Stimulated activated CD8-positive, alpha-beta memory T cell treated with anti-CD3 and anti-CD28 coated beads, Interleukin-15, amount 100 ng/mL, for 4 hours (primary cell): ENCODE measurements at regions not wholly inside any gene's neighbourhood (a gene's known extent, or its start where the extent isn't known, plus 50 kb on each side); places are given as distances from the start of the nearest gene placed in this dataset.
"Not testable (repeated sequence)": the region's sequence is repeated elsewhere in the genome, so short reads cannot be mapped to it uniquely, and the experiment has no call there.

Source experiments
- DNase-seq, 2 donors: peaks; one replicate each; pipeline ENCODE4 v3.0.0-alpha.2; 2020; ENCODE audit warnings: low read depth in 2 of 2

DNA sequence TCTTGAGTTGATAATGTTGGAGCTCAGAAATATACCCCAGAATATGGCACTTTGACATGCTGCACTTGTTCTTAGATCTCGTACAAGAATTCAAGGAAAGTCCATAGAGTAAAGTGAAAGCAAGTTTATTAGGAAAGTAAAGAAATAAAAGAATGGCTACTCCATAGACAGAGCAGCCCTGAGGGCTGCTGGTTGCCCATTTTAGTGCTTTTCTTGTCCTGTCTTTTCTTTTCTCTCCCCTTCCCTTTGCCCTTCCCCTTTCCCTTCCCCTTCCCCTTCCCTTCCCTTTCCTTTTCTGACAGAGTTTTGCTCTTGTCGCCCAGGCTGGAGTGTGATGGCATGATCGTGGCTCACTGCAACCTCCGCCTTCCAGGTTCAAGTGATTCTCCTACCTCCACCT lies 283.4 kb upstream of the SEMA6A start:
- not testable (repeated sequence) for DNase-seq

DNA sequence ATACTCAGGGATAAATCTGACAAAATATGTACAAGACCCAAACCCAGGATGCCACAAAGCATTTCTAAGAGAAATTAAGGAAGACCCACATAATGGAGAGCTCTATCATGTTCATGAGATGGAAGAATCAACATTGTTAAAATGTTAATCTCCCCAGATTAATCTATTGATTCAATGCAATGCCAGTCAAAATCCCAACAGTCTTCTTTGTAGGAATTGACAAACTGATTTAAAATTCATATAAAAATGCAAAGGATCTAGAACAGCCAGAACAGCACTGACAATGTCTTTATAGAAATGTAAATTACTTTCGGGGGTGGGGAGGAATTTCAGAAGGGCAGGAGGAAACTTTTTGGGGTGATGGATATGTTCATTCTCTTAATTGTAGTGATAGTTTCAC lies 281.6 kb upstream of the SEMA6A start:
- no peak for DNase-seq

DNA sequence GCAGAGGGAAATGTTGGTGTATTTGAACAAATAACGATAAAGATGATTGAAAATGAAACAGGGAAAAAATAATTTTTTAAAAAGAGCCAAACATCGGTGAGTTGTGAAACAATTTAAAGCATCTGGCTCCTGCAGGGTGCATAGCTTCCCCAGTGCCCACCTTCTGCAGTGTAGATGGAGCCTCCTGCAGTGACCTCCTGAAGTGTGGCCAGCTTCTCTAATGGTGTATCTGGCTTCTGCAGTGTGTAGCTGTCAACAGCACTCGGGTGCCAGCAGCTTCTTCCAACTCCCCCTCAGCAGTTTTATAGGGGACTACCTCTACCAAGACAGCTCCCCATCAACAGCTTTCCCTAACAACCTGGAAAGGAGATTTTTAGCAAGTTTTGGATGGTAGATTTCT lies 279.4 kb upstream of the SEMA6A start:
- no peak for DNase-seq

DNA sequence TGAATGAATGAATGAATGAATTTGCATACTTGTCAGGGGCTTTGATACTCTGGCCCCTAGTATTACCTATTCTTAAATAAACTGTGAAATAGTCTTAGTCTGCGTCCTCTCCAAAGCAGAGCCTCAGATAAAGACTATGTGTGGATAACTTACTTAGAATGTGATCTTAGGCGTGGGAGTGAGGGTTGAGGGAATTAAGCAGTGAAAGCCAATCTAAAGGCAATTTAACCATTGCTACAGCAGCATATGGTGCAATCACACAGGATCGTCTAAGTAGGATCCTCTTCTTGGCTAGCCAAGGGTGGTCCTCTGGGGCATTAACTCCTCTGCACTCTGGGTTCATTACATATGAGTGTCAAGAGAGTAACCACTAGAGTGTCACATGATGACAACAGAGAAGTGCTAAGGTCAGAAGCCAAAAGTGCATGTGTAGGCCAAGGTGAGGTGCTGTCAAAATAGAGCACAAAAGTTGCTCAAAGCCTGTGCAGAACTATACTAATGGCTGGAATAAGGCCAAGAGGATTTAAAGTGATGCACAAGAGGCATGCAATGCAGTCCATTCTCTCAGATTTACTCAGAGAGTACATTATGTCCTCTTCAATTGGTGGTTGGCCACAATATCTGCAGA lies 274.4 kb upstream of the SEMA6A start:
- no peak for DNase-seq

DNA sequence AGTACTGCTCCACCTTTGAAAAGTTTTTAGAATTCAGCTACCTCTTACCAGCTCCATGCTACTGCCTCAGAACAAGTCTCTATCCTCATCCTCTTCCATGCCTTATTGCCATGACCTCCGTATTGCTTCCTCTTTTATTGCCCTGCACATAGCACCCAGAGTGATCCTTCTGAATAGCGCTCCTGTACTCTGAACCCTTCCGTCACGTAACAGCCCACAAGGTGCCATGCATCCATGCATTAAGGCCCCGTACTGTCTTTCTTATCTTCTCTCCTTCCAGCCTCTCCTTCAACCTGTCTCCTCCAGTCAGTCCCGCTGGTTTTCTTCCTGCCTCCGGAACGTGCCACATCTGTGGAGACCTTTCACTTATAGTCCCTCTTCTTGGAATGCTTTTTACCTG lies 273.3 kb upstream of the SEMA6A start:
- DNase-seq, result no peak

DNA sequence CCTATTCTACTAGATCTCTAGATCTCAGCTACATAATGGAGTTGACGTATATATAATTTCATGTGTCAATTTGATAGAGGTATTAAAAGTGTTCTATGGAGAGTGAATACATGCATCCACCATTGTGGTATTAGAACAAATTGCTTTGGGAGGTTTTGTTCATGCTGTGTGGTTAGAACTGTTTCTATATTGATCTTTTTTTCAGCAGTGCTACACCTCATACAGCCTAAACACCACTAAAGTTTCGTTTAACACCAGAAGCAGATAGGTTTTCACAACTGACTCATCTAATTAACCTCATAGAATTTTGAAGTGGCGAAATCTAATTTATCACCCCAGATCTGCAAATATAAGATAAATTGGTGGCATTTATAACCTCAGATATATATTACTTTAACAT lies 269.4 kb upstream of the SEMA6A start:
- no peak for DNase-seq

DNA sequence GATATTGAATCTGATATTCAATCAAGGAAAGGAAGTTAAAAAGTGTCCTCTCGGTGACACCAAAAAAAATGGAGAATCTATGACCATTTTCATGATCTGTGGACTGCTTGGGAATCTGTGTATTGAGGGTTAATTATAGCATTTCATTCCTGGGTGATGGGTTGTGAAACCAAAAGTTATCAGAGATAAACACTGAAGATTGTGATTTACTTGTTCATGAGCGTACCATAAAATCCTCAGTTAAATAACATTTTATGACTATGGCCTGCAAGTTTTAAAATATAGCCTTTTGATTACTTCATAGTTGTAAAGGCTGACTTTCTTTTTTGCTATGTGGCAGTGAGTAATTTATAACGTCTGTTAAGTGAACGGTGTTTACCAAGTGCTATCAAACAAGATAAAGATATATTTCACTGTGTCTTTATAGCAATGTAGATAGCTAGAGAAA lies 267.9 kb upstream of the SEMA6A start:
- DNase-seq, result no peak

DNA sequence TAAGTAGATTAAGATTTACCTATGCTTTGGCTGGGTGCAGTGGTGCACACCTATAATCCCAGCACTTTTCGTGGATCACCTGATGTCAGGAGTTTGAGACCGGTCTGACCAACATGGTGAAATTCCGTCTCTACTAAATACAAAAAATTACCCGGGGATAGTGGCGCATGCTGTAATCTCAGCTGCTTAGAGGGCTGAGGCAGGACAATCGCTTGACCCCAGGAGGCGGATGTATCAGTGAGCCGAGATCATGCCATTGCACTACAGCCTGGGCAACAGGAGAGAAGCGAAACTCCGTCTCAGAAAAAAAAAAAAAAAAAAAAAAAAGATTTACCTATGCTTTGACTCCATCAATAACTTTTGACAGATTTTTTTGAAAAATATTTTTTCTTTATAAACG lies 267.1 kb upstream of the SEMA6A start:
- no peak for DNase-seq

DNA sequence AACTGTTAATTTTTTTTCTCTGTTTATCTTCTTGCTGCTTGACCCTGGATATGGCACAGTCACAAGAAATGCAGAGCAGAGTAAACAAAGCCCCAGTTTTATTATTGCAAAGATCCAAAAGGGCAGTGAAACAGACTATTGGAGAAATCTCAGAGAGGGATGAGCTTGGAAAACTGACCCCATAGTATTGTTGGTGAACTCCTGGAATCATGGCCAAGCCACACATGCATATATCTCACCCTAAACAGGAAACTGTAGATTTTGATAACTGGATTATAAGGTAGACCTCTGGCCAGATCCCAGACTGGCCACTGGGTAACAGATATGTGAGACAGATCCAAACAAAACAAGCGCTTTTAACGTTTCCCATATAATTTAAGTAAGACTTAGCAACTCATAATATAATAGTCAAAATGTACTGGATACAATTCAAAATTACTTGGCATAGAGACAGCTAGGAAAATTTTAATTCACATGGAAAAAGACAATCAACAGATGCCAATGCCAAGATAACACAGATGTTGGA lies 263.5 kb upstream of the SEMA6A start:
- DNase-seq, result no peak

DNA sequence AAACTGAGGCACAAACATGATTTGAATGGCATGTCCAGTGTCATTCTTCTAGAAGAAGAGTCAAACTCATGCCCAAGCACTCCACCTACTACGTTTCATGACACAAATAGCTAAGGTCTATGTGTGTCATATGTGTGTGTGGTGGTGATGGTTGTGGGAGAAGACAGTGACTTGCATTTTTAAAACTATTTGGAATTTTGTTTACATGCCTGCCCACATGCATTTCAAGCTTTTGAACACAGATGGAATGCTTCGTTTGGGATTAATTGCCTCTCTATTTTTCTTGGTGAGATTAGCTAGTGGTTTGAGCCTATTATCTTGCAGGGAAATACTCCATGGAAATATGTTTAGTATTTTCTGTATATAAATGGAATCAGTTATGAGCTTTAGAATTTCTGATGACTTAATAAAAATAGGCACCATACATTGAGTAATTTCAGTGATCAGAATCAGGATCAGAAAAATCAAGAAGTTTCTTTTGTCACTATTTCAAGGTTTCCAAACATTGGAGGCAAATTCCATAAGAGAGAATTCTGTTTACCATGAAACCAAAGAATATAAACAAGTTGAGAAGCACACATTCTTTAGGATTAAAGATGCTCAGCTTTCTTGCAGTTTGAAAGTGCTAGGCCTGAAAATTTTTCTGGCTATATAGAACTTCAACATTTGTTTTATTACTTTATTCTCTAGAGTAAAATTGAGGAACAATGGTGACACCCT lies 260.3 kb upstream of the SEMA6A start:
- no peak for DNase-seq

DNA sequence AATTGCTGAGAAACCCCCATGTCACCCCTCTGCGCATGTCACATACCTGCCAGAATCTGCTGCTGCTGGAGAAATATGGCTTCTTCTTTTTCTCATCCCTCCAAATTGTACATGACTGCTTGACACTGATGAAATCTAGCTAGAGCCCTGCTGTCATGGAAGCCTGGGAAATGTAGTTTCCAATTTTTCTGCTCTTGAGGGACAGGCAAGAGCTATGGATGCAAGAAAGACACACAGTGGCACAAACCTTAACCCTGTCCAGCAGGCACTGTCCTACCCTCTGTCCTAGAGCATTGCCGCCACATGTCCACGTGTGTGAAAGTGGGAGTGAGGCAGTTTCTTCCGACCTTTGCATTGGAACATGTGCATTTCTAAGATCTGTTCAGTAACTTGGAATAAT lies 255.5 kb upstream of the SEMA6A start:
- DNase-seq, result no peak

DNA sequence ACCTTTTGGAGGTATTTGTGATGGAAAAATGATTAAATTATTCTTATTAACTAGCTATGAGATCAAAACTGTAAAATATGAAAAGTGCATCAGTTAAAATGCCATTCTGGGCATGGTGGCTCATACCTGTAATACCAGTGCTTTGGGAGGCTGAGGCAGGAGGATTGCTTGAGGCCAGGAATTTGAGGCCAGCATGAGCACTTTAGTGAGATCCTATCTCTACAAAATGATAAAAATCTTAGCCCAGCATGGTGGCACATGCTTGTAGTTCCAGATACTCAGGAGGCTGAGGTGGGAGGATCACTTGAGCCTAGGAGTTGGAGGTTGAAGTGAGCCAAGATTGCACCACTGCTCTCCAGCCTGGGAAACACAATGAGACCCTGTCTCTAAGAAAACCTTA lies 252.5 kb upstream of the SEMA6A start:
- no peak for DNase-seq

DNA sequence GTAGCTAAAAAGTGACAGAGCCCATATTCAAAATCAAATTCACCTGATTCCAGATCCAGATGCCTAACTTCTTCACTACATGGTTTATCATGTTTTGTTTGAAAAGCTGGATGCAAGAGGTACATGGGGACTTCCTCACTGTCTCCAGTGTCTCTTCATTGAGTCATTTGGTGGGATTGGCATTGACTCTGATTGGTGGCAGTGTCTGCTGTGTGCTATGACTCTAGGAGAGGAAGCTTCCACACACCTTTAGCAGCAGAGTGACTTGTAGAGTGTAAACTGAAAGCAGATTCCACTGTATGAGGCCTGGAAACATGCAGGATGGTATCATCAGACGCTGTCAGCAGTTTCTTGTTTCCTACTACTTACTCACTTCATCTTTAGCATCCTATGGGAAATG lies 250.9 kb upstream of the SEMA6A start:
- DNase-seq, result no peak

DNA sequence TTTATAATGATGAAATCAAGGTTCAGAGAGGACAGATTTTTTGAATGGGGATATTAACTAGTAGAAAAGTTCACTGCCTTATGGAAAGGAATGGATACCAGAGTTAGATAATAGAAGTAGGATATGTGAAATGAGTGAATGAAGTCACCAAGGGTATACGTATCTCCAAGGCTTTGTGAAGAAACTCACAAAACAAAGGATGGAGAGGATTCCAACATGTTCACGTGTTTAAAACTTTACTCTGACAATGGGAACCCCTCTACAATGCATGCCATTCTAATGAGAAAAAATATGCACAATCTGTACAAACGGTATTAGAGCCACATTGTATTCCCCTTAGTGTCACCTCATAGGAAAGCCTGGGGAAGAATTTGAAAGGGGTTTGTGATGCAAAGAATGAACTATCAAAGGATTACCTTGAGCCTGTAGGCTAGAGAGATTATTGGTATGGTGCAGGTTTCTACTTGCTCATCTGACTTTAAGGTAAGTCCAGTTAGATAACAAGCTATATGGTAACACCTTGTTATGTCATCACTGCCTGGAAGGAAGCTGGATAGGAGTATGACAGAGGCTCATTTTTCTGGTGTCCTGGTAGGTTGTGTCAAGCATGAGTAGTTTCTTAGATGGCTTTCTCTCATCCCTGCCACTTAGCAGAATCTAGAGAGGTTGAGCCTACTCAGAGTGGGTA lies 250.3 kb upstream of the SEMA6A start:
- DNase-seq, result no peak

DNA sequence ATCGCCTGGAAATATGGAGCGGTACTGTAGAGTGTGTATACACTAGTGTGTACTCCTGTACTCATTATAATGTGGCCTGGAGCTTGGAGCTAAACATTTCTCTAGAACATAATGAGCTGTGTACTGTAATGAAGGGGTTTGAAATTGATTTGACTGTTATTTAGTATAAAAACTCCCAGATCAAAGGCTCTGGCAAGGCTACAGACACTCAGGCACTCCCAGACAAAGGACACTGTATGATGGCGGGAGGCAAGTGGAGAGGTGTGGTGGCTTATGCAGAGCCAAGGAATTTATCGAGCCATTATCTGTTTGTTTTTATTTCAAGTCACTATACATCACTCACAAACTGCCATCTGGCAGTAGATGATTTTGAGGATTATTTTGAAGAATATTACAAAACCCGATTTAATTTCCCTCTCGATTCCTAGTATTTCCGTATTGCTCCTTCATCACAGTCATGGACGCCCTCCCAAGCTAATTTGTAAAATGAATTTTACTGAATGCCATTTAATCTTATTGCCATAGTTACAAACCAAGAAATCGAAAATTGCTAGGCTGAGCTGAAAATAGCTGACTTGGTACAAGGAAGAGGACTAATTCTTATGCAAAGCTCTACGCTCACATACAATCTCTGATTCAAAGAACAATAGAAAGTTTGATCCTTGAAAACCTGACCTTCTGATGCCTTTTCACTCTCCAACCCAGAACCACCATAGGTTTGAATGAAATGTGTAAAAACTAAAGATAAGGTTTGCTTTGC lies 240.2 kb upstream of the SEMA6A start:
- no peak for DNase-seq

DNA sequence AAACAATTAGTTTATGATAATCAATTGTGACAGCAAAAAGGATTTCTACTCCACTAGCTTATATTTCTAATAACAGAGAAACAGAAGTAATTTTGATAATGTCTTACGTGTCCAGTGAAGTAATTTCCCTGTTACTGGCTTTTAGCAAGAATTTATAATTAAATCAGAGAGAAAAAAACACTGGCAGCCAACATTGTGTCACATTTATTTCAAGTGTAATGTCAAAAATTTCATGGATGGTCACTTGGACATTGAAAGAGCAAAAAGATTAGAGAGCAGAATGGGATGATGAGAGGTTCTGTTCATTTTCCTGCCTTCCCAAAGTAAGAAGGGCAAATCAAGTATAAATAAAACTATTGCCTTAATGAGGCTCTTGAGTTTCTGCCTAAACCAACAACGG lies 239.3 kb upstream of the SEMA6A start:
- no peak for DNase-seq

DNA sequence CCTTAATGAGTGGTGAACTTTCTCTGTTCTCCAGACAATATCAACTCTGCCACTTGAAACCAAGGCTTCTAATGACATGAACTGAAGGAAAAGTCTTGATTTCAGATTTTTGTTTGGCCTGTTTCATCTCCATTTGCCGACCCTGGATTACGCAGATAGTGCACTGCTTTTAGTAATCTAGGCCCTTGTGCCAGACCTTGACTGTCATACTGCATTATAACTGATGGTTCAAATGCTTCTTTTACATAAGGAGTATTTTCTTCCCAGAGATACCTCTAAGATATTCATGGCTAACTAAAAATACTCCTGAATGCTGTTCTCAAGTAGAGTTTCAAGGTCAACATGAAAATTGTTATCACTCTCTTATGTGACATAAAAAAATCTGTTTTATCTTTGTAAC lies 238.7 kb upstream of the SEMA6A start:
- DNase-seq, result no peak

DNA sequence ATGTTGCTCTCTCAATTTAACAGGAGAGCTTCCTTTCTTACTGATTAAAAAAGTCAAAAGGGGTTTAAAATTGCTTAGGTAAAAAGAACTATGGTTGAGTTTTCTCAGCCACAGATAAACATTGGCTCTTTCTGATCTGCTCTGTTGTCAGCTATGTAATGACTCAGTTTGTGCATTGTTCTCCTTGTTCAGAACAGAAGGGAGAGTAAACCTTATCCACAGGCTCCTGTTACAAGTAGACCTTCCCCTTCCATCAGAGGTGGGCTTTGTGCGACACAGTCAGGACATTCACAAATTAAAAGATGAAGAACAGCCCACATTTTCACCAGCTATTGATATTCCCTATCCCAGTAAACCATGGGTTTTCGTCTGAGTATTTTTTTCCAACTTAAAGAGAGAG lies 236.3 kb upstream of the SEMA6A start:
- no peak for DNase-seq

DNA sequence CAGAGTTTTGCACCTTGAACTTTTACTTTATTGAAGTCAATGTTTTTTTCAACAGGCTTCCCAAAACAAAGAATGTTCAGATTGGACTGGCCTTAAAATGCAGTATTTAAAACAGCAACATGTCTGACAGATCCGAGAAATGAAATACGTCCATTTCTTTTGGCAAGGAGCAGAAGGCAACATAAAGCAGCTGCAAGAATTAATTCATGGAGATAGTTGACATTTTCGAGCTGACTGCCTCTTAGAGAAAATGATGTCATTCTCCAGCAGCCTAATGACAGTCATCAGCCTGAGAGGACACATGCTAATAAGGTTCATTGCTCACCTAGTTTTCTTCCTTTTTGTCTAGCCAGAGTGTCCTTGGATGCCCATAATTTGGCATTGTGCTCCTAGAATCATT lies 232.2 kb upstream of the SEMA6A start:
- DNase-seq, result no peak

DNA sequence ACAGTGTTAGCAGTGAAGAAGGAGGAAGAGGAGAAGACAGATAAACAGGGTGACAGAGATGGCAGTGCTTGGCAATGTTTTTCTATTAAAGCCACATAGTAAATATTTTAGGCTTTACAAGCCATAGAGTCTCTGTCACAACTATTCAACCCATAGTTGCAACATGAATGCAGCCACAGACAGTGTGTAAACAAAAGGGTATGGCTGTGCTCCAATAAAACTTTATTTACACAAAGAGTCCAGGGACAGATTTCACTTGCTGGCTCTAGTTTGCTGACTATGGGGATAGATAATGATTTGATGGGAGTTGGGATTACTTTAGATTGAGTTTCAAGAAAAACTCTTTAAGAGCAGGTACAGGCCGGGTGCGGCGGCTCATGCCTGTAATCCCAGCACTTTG lies 224.8 kb upstream of the SEMA6A start:
- no peak for DNase-seq

DNA sequence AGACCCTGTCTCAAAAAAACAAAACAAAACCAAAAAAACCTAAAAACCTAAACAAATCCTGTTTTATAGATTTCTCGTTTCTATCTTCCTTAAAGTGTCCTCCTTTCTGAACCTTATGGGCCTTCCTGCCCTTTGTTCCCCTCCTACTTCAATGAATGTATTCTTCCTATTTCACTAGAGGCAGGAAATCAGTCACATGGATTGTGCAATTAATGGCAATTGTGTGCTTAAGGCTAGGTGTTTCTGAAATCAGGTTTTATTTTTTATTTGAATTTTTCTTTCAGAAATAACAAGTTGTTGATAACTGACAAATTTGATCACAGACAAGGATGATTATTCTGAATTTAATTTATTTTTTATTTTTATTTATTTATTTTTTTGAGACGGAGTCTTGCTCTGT lies 220.6 kb upstream of the SEMA6A start:
- no peak for DNase-seq

DNA sequence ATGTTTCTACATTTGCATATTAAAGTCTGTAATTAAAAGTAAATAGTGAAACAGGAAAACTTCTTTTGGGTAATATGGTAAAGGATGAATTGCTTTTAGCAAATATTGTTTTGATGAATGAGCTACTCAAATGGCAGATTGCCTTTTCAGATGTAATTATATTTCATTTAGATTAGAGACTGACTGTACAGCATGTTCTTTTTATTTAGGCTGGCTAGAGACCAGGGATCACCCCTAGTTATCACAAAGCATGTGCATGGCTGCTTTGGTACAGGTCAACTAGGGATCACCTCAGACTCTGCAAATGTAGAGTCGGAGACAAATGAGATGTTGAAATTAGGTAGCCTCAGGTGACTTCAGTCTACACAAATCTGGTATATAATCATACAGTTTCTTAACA lies 214.9 kb upstream of the SEMA6A start:
- DNase-seq, result no peak
